ENCODE measurements at regions not wholly inside any gene's neighbourhood (a gene's known extent, or its start where the extent isn't known, plus 50 kb on each side); places are given as distances from the start of the nearest gene placed in this dataset.
A peak's percentile ranks its signal among the peaks of the same experiment; 100 is the strongest.

GRCh38 chr6:112800916-112801315, 453.8 kb downstream of the RFPL4B start:
- no peak for DNase-seq (ENCODE audit: low read depth)

GRCh38 chr6:112801468-112802080, 454.4 kb downstream of the RFPL4B start:
- DNase-seq (ENCODE audit: low read depth) = no peak

GRCh38 chr6:112802144-112802543, 455.0 kb downstream of the RFPL4B start:
- peak; percentile 58 for DNase-seq (ENCODE audit: low read depth)

- DNase-seq (ENCODE audit: low read depth) = no peak
These were observed 457.7 kb downstream of the RFPL4B start for GRCh38 chr6:112804638-112805330.

DNA sequence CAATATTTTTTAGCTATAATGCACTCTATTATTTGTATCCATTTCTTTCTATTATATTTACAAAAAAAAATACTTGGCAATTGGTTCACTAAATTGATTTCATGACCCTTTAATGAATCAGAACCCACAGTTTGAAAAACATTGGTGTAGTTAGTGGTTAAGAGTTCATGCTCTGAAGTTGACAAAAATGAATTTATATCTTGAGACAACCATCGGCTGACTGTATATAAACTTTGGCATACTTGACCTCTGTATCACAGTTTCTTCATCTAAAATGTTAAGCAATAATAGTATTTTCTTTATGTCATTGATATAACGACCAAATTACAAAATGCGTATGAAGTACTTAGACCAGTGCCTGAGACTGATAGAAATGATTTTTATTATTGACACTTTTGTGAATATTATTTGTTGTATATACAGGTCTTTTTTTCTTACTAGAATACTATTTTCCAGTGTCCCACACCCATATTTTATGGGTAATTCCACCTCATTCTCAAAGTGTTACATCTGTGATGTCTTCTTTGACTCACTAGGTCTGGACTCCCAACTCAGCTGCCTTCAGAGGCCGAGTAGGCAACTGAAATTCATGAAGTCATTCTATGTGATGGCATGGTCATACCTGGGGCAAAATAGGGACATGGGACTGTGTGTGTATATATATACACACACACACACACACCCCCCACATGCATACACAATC, 459.2 kb downstream of the RFPL4B start:
- peak; percentile 15 for DNase-seq (ENCODE audit: low read depth)

- no peak for DNase-seq (ENCODE audit: low read depth)
These were observed 474.3 kb downstream of the RFPL4B start for GRCh38 chr6:112821476-112821875.

GRCh38 chr6:112822769-112823168, 475.6 kb downstream of the RFPL4B start:
- DNase-seq (ENCODE audit: low read depth) = no peak

- peak; percentile 12 for DNase-seq (ENCODE audit: low read depth)
These were observed 480.7 kb downstream of the RFPL4B start for GRCh38 chr6:112827793-112828192.

DNA sequence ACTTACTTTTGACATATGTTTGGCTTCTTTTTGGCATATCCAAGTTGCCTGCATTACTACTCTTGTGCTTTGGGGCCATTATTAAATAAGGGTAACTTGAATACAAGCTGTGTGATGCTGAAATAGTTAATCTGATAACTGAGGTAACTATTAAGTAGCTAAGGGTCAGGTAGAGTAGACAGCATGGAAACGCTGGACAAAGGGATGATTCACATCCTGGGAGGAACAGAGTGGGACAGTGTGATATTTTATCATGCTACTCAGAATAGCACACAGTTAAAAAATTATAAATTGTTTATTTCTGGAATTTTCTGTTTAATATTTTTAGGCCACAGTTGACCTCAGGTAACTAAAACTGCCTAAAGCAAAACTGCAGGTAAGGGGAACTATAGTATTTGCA, 483.9 kb downstream of the RFPL4B start:
- no peak for DNase-seq (ENCODE audit: low read depth)

- no peak for DNase-seq (ENCODE audit: low read depth)
These were observed 486.5 kb downstream of the RFPL4B start for GRCh38 chr6:112833581-112834131.

DNA sequence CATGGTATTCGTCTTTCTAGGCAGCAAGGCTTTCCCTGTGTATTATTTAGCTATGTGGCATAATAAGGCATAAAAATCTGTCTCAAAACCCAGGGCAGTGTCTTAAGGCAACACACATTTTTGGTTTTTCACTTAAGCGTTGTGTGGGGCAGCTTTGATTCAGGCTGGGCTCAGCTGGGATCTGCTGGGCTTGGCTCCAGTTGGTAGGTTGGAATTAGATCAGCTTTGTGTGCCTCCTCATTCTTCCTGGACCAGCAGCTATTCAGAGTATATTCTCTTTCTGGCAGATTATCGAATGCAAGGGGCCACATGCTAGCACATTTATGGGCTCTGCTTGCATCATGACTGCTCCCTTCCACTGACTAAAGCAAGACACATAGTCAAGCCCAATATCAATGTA, 487.9 kb downstream of the RFPL4B start:
- DNase-seq (ENCODE audit: low read depth) = no peak

- DNase-seq (ENCODE audit: low read depth) = peak; percentile 59
These were observed 492.4 kb downstream of the RFPL4B start for GRCh38 chr6:112839525-112839961.

- DNase-seq (ENCODE audit: low read depth) = no peak
These were observed 494.6 kb downstream of the RFPL4B start for GRCh38 chr6:112841553-112842329.

DNA sequence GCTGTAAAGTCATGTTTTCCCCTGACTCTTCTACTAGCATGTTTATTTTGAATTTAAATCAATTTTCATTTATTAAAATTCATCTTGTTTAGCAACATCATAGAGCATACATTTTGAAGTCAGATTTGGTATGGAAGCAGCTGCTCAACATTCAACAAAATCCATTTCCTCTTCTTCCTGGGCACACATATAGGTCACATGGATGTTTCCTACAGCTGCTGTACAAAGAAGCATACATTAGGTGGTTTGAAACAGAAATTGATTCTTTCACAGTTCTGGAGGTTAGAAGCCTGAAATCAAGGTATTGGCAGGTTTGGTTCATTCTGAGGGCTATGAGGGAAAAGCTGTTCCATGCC, 495.2 kb downstream of the RFPL4B start:
- DNase-seq (ENCODE audit: low read depth) = no peak

DNA sequence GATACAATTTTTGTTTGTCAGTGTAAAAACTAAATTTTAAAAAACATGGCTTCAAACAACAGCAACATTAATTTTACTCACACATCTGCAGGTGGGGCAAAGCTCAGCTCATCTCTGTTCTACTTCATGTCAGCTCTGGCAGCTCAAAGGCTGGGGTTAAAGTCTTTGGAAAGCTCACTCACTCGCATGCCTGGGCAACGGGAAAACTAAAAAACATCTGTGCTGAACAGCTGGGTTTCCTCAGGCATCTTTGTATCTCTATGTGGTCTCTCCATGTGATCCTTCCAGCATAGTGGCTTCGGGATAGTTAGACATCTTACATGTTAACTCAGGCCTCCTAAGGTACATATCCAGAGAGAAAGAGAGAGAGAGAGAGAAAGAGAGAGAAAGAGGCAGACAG, 499.6 kb downstream of the RFPL4B start:
- DNase-seq (ENCODE audit: low read depth) = no peak

GRCh38 chr6:112851146-112851545, 504.0 kb downstream of the RFPL4B start:
- no peak for DNase-seq (ENCODE audit: low read depth)

DNA sequence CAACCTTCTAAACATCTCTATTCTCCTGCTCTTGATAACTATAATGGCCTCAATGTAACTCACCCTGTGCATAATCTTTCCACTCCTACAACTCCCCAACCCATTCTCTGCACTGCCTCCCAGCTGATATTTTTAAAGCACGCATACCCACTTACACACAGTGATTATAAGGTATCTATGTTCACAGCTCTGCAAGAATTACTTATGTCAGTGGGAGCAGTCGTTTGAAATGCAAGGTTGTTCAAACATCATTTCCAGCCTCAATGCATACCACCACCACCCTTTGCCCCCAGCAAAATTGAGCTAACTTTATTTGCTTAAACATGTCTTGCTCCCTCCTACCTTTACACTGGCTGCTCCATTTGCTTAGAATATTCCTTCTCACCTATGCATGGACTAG, 506.0 kb downstream of the RFPL4B start:
- DNase-seq (ENCODE audit: low read depth) = no peak

DNA sequence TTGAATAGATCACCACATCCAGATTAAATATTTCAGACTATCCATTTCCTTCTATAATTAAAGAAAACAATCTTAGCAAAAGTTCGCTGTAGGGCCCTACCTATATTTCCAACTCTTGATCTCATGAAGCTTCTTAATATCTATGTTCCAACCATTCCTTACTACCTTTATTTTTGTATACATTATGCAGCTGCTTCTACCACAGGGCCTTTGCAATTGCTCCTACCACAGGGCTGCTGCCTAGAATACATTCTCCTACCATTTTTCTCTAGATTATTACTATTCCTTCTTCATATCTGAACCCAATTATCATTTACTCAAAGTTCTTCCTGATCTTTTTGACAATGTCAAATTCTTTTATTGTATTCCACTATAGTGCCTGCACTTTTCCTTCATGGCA, 516.6 kb downstream of the RFPL4B start:
- DNase-seq (ENCODE audit: low read depth) = no peak

DNA sequence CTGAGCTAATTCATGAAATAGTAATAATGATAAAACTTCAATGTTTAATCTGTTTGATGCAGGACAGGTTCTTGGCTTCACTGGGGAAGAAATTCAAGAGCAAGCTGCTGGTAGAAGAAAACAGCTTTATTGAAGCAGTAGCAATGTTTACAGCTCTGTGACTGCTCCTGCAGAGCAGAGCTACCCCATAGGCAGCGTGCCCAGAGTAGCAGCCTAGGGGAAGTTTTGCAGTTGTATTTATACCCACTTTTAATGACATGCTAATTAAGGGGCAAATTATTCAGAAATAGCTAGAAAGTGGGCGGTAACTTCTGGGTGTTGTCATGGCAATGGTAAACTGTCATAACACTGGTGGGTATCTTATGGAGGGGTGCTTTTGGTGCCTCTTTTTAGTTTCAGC, 518.0 kb downstream of the RFPL4B start:
- no peak for DNase-seq (ENCODE audit: low read depth)

GRCh38 chr6:112874881-112875280, 527.8 kb downstream of the RFPL4B start:
- no peak for DNase-seq (ENCODE audit: low read depth)

- peak; percentile 91 for DNase-seq (ENCODE audit: low read depth)
These were observed 530.3 kb downstream of the RFPL4B start for GRCh38 chr6:112877134-112878100.
